GM12892 (cell line): ENCODE measurements at regions not wholly inside any gene's neighbourhood (a gene's known extent, or its start where the extent isn't known, plus 50 kb on each side); places are given as distances from the start of the nearest gene placed in this dataset.

Source experiments
- POLR2A ChIP-seq: IDR thresholded peaks from 2 replicates; pipeline ENCODE4 v1.6.1; 2011; ENCODE audit warnings: low read depth, low read length, control low read depth
- POLR2AphosphoS5 ChIP-seq: IDR thresholded peaks from 2 replicates; pipeline ENCODE4 v1.6.1; 2011; ENCODE audit warnings: low read depth, low read length, control low read depth
- TAF1 ChIP-seq: IDR thresholded peaks from 2 replicates; pipeline ENCODE4 v1.6.1; 2011; ENCODE audit warnings: low read depth, mild to moderate bottlenecking, control low read depth, low read length, borderline replicate concordance

DNA sequence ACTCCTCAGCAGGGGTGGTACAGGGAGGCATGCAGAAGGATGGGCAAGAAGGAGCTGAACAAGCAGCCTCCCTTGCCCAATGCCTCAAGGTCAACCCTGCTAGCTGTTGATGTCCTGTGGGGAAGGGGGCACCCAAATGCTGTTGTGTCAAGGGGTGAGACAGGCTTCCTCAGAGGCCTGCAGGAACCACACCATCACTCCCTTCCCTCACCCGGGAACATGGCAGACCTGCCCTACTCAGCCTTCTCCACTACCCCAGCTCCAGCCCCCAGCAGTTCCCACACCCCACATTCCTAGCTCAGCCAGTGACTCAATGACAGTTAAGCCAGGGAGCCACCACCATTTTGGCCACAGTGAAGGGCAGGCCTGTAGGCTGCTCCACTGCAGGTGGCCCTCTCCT is 53.9 kb upstream of the RMP24 start:
- TF ChIP-seq POLR2A (no peak), POLR2AphosphoS5 (no peak), TAF1 (no peak)
